ENCODE measurements at regions not wholly inside any gene's neighbourhood (a gene's known extent, or its start where the extent isn't known, plus 50 kb on each side); places are given as distances from the start of the nearest gene placed in this dataset.

- Histone ChIP-seq H3K4me1 (ENCODE audit: insufficient read depth, low read length) (peaks cover 32% of the 10 kb centered on the region), H3K27me3 (ENCODE audit: control insufficient read depth in 1 of 2, insufficient read depth in 2 of 2, low read length in 2 of 2) (peaks cover 0 to 7% of the 10 kb centered on the region in 2 experiments; a peak in 2 of 5 replicates), H3K27ac (ENCODE audit: extremely low read length, insufficient read depth, low read length) (no peak overlapping the region), H3K9me3 (ENCODE audit: low read length) (no peaks in the 10 kb centered on the region), H3K36me3 (replicated peaks in 1 of 2; ENCODE audit: control insufficient read depth in 1 of 2, insufficient read depth in 2 of 2, low read length in 2 of 2) (no peaks in the 10 kb centered on the region), H3K79me2 (ENCODE audit: insufficient read depth, low read length) (no peaks in the 10 kb centered on the region), H3K9ac (ENCODE audit: insufficient read depth, low read depth, low read length) (no peak overlapping the region), H3K4me3 (replicated peaks in 1 of 3; ENCODE audit: insufficient read depth in 1 of 3, low read depth in 2 of 3, low read length in 3 of 3) (no peak overlapping the region), H2AFZ (ENCODE audit: low read length) (no peak overlapping the region), H3K4me2 (ENCODE audit: low read depth, low read length) (no peak overlapping the region), H4K20me1 (ENCODE audit: insufficient read depth, low read length) (no peaks in the 10 kb centered on the region)
- DNase-seq (ENCODE audit: low spot score) (no peak), ATAC-seq (no peak), FAIRE-seq (no peak)
- 58% methylated on average over 5 of the region's 6 CpGs for WGBS (ENCODE audit: low lambda C conversion rate)
- in situ Hi-C loops (cut with HindIII; ENCODE audit: extremely low pct_ligation_motif_present, low pct_unique_long_range_greater_than_20kb) (loop anchor here (10.0 kb wide), 1 partner anchor 356 kb away; no protein-coding TSS in a partner anchor), intact Hi-C loops (cut with micrococcal nuclease; ENCODE audit: unreplicated experiment) (no loop called here)
- ChIA-PET CTCF (ENCODE audit: low intra/inter-chr PET ratio, low total read pairs) (no interaction called here), POLR2A (no interaction called here)
- TF ChIP-seq NONO (IDR thresholded peaks at IDR 0.05) (no peak), NONO (CRISPR knock-in tag; conservative IDR thresholded peaks at IDR 0.05) (no peak), MBD4 (IDR thresholded peaks at IDR 0.05; ENCODE audit: borderline replicate concordance, low read length) (no peak), ZNF30 (CRISPR knock-in tag; IDR thresholded peaks at IDR 0.05) (no peak), SP4 (CRISPR knock-in tag; IDR thresholded peaks at IDR 0.05) (no peak), RNF219 (CRISPR knock-in tag; IDR thresholded peaks at IDR 0.05) (no peak)
- no TSS peak for BruUV-seq (replicated peaks)
These were observed 879.0 kb downstream of the BRD1 start for GRCh38 chr22:48948575-48949170.

GRCh38 chr22:48947636-48948035 is 880.0 kb downstream of the BRD1 start:
- Histone ChIP-seq H2AFZ (ENCODE audit: low read length) (no peak overlapping the region), H3K4me3 (replicated peaks in 1 of 3; ENCODE audit: insufficient read depth in 1 of 3, low read depth in 2 of 3, low read length in 3 of 3) (no peak overlapping the region), H3K27ac (ENCODE audit: extremely low read length, insufficient read depth, low read length) (no peak overlapping the region), H3K4me1 (ENCODE audit: insufficient read depth, low read length) (peaks cover 42% of the 10 kb centered on the region), H3K4me2 (ENCODE audit: low read depth, low read length) (no peak overlapping the region), H3K27me3 (ENCODE audit: control insufficient read depth in 1 of 2, insufficient read depth in 2 of 2, low read length in 2 of 2) (peaks cover 0 to 5% of the 10 kb centered on the region in 2 experiments; a peak in 2 of 5 replicates), H3K9ac (ENCODE audit: insufficient read depth, low read depth, low read length) (no peak overlapping the region), H3K36me3 (replicated peaks in 1 of 2; ENCODE audit: control insufficient read depth in 1 of 2, insufficient read depth in 2 of 2, low read length in 2 of 2) (no peaks in the 10 kb centered on the region), H3K79me2 (ENCODE audit: insufficient read depth, low read length) (no peaks in the 10 kb centered on the region), H4K20me1 (ENCODE audit: insufficient read depth, low read length) (no peaks in the 10 kb centered on the region), H3K9me3 (ENCODE audit: low read length) (no peaks in the 10 kb centered on the region)
- ChIA-PET CTCF (ENCODE audit: low intra/inter-chr PET ratio, low total read pairs) (no interaction called here), POLR2A (no interaction called here)
- FAIRE-seq (no peak), DNase-seq (ENCODE audit: low spot score) (no peak), ATAC-seq (no peak)
- no TSS peak for BruUV-seq (replicated peaks)
- WGBS (ENCODE audit: low lambda C conversion rate), result 64% methylated on average over 5 of the region's 5 CpGs
- in situ Hi-C loops (cut with HindIII; ENCODE audit: extremely low pct_ligation_motif_present, low pct_unique_long_range_greater_than_20kb), result loop anchor here (10.0 kb wide), 1 partner anchor 357 kb away; no protein-coding TSS in a partner anchor
- intact Hi-C loops (cut with micrococcal nuclease; ENCODE audit: unreplicated experiment), result no loop called here
- TF ChIP-seq CEBPZ (IDR thresholded peaks at IDR 0.05; ENCODE audit: low read length), result no peak
- no peak for TF ChIP-seq ZFP41 (CRISPR knock-in tag; IDR thresholded peaks at IDR 0.05; ENCODE audit: borderline replicate concordance)

Data from HepG2 (cell line).